Upper lobe of right lung (tissue), 1 donor: ENCODE measurements at regions not wholly inside any gene's neighbourhood (a gene's known extent, or its start where the extent isn't known, plus 50 kb on each side); places are given as distances from the start of the nearest gene placed in this dataset.
A peak's percentile ranks its signal among the peaks of the same experiment; 100 is the strongest.

Experiments used
- ATAC-seq: fragments of 200-7000 bp; cut with Tn5 transposase; one replicate; pipeline ENCODE4 v1.9.1; 2020; ENCODE audit warnings: mild to moderate bottlenecking, moderate library complexity
- DNase-seq: peaks from one replicate; pipeline ENCODE4 v3.0.0-alpha.2; 2020
- H3K27ac ChIP-seq: fragments of 200-600 bp; one replicate; pipeline ENCODE4 v1.8.0; 2022
- H3K27me3 ChIP-seq: fragments of 200-600 bp; one replicate; pipeline ENCODE4 v1.8.0; 2022; ENCODE audit warnings: mild to moderate bottlenecking
- H3K36me3 ChIP-seq: fragments of 200-600 bp; one replicate; pipeline ENCODE4 v1.8.0; 2022
- H3K4me1 ChIP-seq: fragments of 200-600 bp; one replicate; pipeline ENCODE4 v1.8.0; 2022
- H3K4me3 ChIP-seq: fragments of 200-600 bp; one replicate; pipeline ENCODE4 v1.8.0; 2022; ENCODE audit warnings: mild to moderate bottlenecking
- H3K9me3 ChIP-seq: fragments of 200-600 bp; one replicate; pipeline ENCODE4 v1.8.0; 2022
- intact Hi-C: fragments of 100-400 bp; cut with DNase I; formaldehyde crosslinking; loops from one replicate; pipeline ENCODE4 v1.11.0; 2022
- TF ChIP-seq, protein P1 (sequence below): fragments of 200-600 bp; IDR thresholded peaks from one replicate; pipeline ENCODE4 v1.8.0; 2022; ENCODE audit warnings: antibody characterized with exemption
- donor health status: DM: no; HTN: yes; CAD: no; lungs with severe emphysema.

- TF ChIP-seq, protein P1, sequence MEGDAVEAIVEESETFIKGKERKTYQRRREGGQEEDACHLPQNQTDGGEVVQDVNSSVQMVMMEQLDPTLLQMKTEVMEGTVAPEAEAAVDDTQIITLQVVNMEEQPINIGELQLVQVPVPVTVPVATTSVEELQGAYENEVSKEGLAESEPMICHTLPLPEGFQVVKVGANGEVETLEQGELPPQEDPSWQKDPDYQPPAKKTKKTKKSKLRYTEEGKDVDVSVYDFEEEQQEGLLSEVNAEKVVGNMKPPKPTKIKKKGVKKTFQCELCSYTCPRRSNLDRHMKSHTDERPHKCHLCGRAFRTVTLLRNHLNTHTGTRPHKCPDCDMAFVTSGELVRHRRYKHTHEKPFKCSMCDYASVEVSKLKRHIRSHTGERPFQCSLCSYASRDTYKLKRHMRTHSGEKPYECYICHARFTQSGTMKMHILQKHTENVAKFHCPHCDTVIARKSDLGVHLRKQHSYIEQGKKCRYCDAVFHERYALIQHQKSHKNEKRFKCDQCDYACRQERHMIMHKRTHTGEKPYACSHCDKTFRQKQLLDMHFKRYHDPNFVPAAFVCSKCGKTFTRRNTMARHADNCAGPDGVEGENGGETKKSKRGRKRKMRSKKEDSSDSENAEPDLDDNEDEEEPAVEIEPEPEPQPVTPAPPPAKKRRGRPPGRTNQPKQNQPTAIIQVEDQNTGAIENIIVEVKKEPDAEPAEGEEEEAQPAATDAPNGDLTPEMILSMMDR: no peak
- intact Hi-C loops: no loop called here
- Histone ChIP-seq H3K27ac (no peak overlapping the region), H3K9me3 (no peaks in the 10 kb centered on the region), H3K4me1 (peaks cover 11% of the 10 kb centered on the region), H3K4me3 (no peak overlapping the region), H3K27me3 (no peaks in the 10 kb centered on the region), H3K36me3 (no peaks in the 10 kb centered on the region)
- no peak for ATAC-seq
- DNase-seq: no peak
Measured at GRCh38 chr13:44819772-44820171, 169.5 kb downstream of the NUFIP1 start.

DNA sequence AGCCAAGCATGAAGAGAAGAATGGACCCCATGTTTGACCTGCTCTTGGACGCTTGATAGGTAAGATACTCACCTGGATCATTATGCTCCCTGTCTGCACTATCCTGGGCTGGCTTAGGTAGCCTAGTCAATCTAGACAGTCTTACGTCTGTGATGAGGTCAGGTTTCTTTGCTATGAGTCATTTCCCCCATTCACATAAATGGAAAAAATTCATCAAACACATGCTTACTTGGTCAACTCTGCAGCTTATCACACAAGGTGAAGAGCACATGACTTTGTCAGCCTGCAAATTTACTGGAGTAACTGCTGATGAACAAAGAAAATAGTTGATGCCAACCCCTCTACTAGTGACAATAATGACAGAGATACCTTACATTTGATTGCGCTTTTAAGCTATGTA, 170.0 kb downstream of the NUFIP1 start:
- no peak for DNase-seq
- Histone ChIP-seq H3K4me1 (peaks cover 11% of the 10 kb centered on the region), H3K36me3 (no peaks in the 10 kb centered on the region), H3K27ac (no peak overlapping the region), H3K27me3 (no peaks in the 10 kb centered on the region), H3K4me3 (no peak overlapping the region), H3K9me3 (no peaks in the 10 kb centered on the region)
- intact Hi-C loops: no loop called here
- no peak for ATAC-seq
- TF ChIP-seq, protein P1: no peak

GRCh38 chr13:44818428-44818827, 170.8 kb downstream of the NUFIP1 start:
- DNase-seq: no peak
- H3K4me1 ChIP-seq: peaks cover 11% of the 10 kb centered on the region
- no peaks in the 10 kb centered on the region for H3K36me3 ChIP-seq
- H3K27me3 ChIP-seq: no peaks in the 10 kb centered on the region
- TF ChIP-seq, protein P1: peak; percentile 28
- intact Hi-C loops: no loop called here
- H3K4me3 ChIP-seq: no peak overlapping the region
- ATAC-seq: peak; percentile 72
- no peaks in the 10 kb centered on the region for H3K9me3 ChIP-seq
- H3K27ac ChIP-seq: no peak overlapping the region

- Histone ChIP-seq H3K36me3 (no peaks in the 10 kb centered on the region), H3K27me3 (no peaks in the 10 kb centered on the region), H3K4me1 (peaks cover 12% of the 10 kb centered on the region), H3K9me3 (no peaks in the 10 kb centered on the region), H3K27ac (no peak overlapping the region), H3K4me3 (no peak overlapping the region)
- TF ChIP-seq, protein P1: no peak
- no peak for ATAC-seq
- intact Hi-C loops: no loop called here
- DNase-seq: no peak
Measured at GRCh38 chr13:44818016-44818415, 171.3 kb downstream of the NUFIP1 start.

- TF ChIP-seq, protein P1: no peak
- H3K9me3 ChIP-seq: no peaks in the 10 kb centered on the region
- DNase-seq (no peak), ATAC-seq (no peak)
- H3K27ac ChIP-seq: no peak overlapping the region
- no peaks in the 10 kb centered on the region for H3K36me3 ChIP-seq
- H3K4me3 ChIP-seq: no peak overlapping the region
- intact Hi-C loops: no loop called here
- H3K4me1 ChIP-seq: peaks cover 17% of the 10 kb centered on the region
- no peaks in the 10 kb centered on the region for H3K27me3 ChIP-seq
Measured at GRCh38 chr13:44817131-44817671, 172.1 kb downstream of the NUFIP1 start.

DNA sequence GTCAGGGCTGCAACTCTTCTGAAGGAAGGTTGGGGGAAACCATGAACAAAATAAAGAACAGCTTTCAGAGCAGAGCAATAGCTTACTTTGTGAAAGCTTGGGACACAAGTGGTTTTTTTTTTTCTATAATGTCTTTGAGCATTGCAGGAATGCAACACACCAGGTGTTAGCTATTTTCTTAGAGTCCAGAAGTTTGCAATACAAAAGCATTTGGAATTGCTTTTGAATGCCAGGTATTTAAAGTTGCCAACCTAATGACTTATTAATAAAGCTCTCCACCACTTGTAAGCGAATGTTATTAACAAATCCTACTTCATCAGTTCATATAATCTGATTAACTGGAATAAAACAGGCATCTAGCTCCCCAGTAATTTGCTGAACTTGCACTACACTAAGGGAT, 172.6 kb downstream of the NUFIP1 start:
- intact Hi-C loops: no loop called here
- H3K4me1 ChIP-seq: peaks cover 17% of the 10 kb centered on the region
- TF ChIP-seq, protein P1: no peak
- DNase-seq (no peak), ATAC-seq (no peak)
- no peak overlapping the region for H3K4me3 ChIP-seq
- no peak overlapping the region for H3K27ac ChIP-seq
- no peaks in the 10 kb centered on the region for H3K27me3 ChIP-seq
- no peaks in the 10 kb centered on the region for H3K9me3 ChIP-seq
- no peaks in the 10 kb centered on the region for H3K36me3 ChIP-seq
